ENCODE measurements at regions not wholly inside any gene's neighbourhood (a gene's known extent, or its start where the extent isn't known, plus 50 kb on each side); places are given as distances from the start of the nearest gene placed in this dataset.
A peak's percentile ranks its signal among the peaks of the same experiment; 100 is the strongest.
"Not testable (repeated sequence)": the region's sequence is repeated elsewhere in the genome, so short reads cannot be mapped to it uniquely, and the experiment has no call there.

- DNase-seq (ENCODE audit: low spot score): not testable (repeated sequence)
These were observed 154.0 kb upstream of the ZNF469 start for GRCh38 chr16:88228751-88229150.

GRCh38 chr16:88229710-88230109, 153.0 kb upstream of the ZNF469 start:
- DNase-seq (ENCODE audit: low spot score): not testable (repeated sequence)

- DNase-seq (ENCODE audit: low spot score): not testable (repeated sequence)
These were observed 152.3 kb upstream of the ZNF469 start for GRCh38 chr16:88230276-88230966.

GRCh38 chr16:88230967-88231615, 151.7 kb upstream of the ZNF469 start:
- not testable (repeated sequence) for DNase-seq (ENCODE audit: low spot score)

GRCh38 chr16:88231839-88232238, 150.9 kb upstream of the ZNF469 start:
- not testable (repeated sequence) for DNase-seq (ENCODE audit: low spot score)

GRCh38 chr16:88232401-88233258, 150.1 kb upstream of the ZNF469 start:
- DNase-seq (ENCODE audit: low spot score): not testable (repeated sequence)

GRCh38 chr16:88233621-88234420, 148.9 kb upstream of the ZNF469 start:
- DNase-seq (ENCODE audit: low spot score): not testable (repeated sequence)

- not testable (repeated sequence) for DNase-seq (ENCODE audit: low spot score)
These were observed 148.1 kb upstream of the ZNF469 start for GRCh38 chr16:88234421-88235271.

- DNase-seq (ENCODE audit: low spot score): not testable (repeated sequence)
These were observed 147.1 kb upstream of the ZNF469 start for GRCh38 chr16:88235691-88236090.

- not testable (repeated sequence) for DNase-seq (ENCODE audit: low spot score)
These were observed 146.5 kb upstream of the ZNF469 start for GRCh38 chr16:88236229-88236628.

GRCh38 chr16:88237314-88237713, 145.4 kb upstream of the ZNF469 start:
- DNase-seq (ENCODE audit: low spot score): not testable (repeated sequence)

GRCh38 chr16:88237761-88238415, 144.9 kb upstream of the ZNF469 start:
- not testable (repeated sequence) for DNase-seq (ENCODE audit: low spot score)

- DNase-seq (ENCODE audit: low spot score): peak; percentile 76
These were observed 144.0 kb upstream of the ZNF469 start for GRCh38 chr16:88238732-88239274.

GRCh38 chr16:88240118-88240517, 142.6 kb upstream of the ZNF469 start:
- peak; percentile 23 for DNase-seq (ENCODE audit: low spot score)

GRCh38 chr16:88240776-88241175, 142.0 kb upstream of the ZNF469 start:
- not testable (repeated sequence) for DNase-seq (ENCODE audit: low spot score)

- not testable (repeated sequence) for DNase-seq (ENCODE audit: low spot score)
These were observed 141.1 kb upstream of the ZNF469 start for GRCh38 chr16:88241404-88242311.

GRCh38 chr16:88242312-88243295, 140.2 kb upstream of the ZNF469 start:
- not testable (repeated sequence) for DNase-seq (ENCODE audit: low spot score)

GRCh38 chr16:88243921-88244320, 138.8 kb upstream of the ZNF469 start:
- DNase-seq (ENCODE audit: low spot score): not testable (repeated sequence)

Measured in COLO829 (cell line).